Posterior cingulate gyrus (tissue), 11 donors: ENCODE measurements at regions not wholly inside any gene's neighbourhood (a gene's known extent, or its start where the extent isn't known, plus 50 kb on each side); places are given as distances from the start of the nearest gene placed in this dataset.
"Not testable (repeated sequence)": the region's sequence is repeated elsewhere in the genome, so short reads cannot be mapped to it uniquely, and the experiment has no call there.

Experiments used
- DNase-seq, 10 donors: peaks; one replicate each; pipeline versions ENCODE4 v3.0.0 to v3.0.0-alpha.2; 2020 to 2021; ENCODE audit warnings: mixed read lengths in 3 of 10
- intact Hi-C: fragments of 100-400 bp; cut with DNase I; formaldehyde crosslinking; loops from one replicate; pipeline ENCODE4 v1.15.1; 2023

GRCh38 chr9:40910995-40911394 lies 217.5 kb downstream of the FOXD4L6 start:
- intact Hi-C loops, DNase-seq: not testable (repeated sequence)

DNA sequence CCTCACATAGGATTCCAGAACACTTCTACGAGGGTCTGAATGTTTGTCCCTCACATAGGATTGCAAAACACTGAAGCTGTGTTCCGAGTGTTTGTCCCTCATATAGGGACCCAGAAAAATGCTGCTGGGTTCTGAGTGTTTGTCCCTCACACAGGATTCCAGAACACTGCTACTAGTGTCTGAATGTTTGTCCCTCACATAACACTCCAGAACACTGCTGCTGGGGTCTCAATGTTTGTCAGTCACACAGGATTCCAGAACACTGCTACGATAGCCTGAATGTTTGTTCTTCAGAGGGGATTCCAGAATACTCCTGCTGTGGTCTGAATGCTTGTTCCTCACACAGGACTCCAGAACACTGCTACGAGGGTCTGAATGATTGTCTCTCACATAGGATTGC lies 218.7 kb downstream of the FOXD4L6 start:
- intact Hi-C loops = no loop called here
- no peak for DNase-seq

GRCh38 chr9:40909111-40909510 lies 219.4 kb downstream of the FOXD4L6 start:
- DNase-seq, intact Hi-C loops: not testable (repeated sequence)

- no peak for DNase-seq
- intact Hi-C loops = no loop called here
Measured at GRCh38 chr9:40907657-40908624, 220.5 kb downstream of the FOXD4L6 start.

DNA sequence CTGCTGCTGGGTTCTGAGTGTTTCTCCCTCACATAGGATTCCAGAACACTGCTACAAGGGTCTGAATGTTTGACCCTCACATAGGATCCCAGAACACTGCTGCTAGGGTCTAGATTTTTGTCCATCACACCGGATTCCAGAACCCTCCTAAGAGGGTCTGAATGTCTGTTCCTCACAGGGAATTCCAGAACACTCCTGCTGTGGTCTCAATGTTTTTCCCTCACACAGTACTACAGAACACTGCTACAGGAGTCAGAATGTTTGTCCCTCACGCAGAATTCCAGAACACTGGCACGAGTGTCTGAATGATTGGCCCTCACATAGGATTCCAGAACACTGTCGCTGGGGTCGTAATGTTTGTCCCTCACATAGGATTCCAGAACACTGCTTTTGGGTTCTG lies 221.6 kb downstream of the FOXD4L6 start:
- DNase-seq, intact Hi-C loops: not testable (repeated sequence)

DNA sequence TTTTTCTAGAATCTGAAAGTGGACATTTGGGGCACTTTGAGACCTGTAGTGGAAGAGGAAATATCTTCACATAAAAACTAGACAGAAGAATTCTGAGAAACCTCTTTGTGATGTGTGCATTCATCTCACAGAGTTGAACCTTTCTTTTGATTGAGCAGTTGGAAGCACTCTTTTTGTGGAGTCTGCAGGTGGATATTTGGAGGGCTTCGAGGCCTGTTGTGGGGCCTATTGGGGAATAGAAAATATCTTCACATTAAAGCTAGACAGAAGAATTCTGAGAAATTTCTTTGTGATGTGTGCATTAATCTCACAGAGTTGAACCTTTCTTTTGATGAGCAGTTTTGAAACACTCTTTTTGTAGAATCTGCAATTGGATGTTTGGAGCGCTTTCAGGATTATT lies 236.2 kb downstream of the FOXD4L6 start:
- DNase-seq, intact Hi-C loops: not testable (repeated sequence)

GRCh38 chr9:40885858-40886257 lies 242.6 kb downstream of the FOXD4L6 start:
- DNase-seq = peak in 4 of 10 donors; percentile 24 to 77 (median 48)
- intact Hi-C loops = not testable (repeated sequence)

GRCh38 chr9:40884902-40885490 lies 243.5 kb downstream of the FOXD4L6 start:
- DNase-seq = peak in 4 of 10 donors; percentile 8 to 79 (median 35)
- intact Hi-C loops = not testable (repeated sequence)

DNA sequence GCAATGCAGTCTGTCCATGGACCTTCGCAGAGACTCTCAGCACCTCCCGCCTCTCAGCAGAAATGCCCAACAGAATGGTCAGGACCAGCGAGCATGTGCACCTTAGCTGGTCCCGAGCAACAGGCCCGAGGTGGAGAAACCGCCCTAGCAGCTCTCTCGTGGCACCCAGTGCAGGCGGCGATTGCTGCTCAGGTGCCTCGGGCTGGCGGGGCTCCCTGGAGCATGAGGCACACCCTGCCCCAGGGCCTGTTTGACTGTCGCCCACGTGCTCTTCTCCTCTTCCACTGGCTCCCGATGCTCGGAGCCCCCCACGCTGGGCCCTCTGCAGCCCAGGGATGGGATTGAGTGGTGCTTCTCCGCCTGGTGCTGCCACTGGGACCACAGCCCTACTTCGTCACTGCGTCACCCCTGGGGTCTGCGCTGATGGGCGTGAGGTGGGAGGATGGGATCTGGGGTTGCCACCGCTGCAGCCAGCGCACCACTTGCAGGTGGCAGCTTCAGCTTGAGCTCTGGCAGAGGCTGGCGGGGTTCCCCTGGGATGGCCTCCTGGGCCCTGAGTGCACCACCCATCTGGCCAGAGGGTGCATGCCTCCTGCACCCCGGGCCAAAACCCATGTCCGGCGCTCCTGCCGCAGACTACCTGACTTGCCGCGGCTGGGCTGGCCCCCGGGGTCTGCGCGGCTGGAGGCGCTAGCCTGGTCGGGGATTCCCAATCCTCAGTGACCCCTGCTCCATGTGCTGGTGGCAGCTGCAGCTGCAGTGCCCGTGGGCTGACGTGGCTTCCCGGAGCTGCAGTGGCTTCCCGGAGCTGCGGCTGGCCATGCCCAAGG lies 244.2 kb downstream of the FOXD4L6 start:
- intact Hi-C loops = no loop called here
- DNase-seq = peak in 6 of 10 donors; percentile 6 to 88 (median 52)

- intact Hi-C loops = not testable (repeated sequence)
- peak in 4 of 10 donors; percentile 16 to 77 (median 70) for DNase-seq
Measured at GRCh38 chr9:40883423-40884071, 244.9 kb downstream of the FOXD4L6 start.

DNA sequence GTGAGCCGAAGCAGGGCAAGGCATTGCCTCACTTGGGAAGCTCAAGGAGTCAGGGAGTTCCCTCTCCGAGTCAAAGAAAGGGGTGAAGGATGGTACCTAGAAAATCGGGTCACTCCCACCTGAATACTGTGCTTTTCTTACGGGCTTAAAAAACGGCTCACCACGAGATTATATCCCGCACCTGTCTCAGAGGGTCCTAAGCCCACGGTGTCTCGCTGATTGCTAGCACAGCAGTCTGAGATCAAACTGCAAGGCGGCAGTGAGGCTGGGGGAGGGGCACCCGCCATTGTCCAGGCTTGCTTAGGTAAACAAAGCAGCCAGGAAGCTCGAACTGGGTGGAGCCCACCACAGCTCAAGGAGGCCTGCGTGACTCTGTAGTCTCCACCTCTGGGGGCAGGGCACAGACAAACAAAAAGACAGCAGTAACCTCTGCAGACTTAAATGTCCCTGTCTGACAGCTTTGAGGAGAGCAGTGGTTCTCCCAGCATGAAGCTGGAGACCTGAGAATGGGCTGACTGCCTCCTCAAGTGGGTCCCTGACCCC lies 254.7 kb downstream of the FOXD4L6 start:
- intact Hi-C loops = not testable (repeated sequence)
- peak in 4 of 10 donors; percentile 2 to 69 (median 25) for DNase-seq

DNA sequence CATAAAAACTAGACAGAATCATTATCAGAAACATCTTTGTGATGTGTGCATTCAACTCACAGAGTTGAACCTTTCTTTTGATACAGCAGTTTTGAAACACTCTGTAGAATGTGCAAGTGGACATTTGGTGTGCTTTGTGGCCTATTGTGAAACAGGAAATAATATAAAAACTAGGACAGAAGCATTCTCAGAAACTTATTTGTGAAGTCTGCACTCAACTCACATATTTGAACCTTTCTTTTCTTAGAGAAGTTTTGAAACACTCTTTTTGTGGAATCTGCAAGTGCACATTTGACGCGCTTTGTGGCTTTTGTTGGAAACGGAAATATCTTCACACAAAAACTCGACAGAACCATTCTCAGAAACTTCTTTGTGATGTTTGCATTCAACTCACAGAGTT lies 260.0 kb downstream of the FOXD4L6 start:
- DNase-seq, intact Hi-C loops: not testable (repeated sequence)
